ENCODE measurements at regions not wholly inside any gene's neighbourhood (a gene's known extent, or its start where the extent isn't known, plus 50 kb on each side); places are given as distances from the start of the nearest gene placed in this dataset.

- peak; percentile 51 for ATAC-seq
- DNase-seq (ENCODE audit: low spot score): peak; percentile 66
Observed at GRCh38 chr12:24561882-24562770, 386.8 kb downstream of the BCAT1 start.

- DNase-seq (ENCODE audit: low spot score) (peak; percentile 64), ATAC-seq (peak; percentile 47)
Observed at GRCh38 chr12:24561411-24561871, 387.5 kb downstream of the BCAT1 start.

DNA sequence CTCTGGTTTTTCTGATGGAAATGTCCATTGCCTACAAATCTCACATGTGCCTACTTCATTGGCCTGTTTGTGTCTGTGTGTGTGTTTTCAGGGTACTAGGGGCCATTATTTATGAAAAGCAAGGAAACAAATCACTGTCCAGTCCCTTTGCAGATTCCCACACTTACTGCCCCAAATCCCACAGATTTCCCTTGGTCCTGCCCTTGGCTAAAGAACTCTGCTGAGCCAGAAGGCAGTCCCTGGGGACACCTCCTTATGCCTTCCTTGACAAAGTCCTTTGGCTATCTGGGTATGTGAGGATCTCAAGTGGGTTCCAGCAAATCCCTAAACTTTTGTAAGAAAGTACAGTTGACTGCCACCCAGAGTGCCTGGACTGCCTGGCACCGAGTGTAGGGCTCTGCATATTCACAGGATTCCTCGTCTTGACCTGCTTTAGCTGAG, 388.1 kb downstream of the BCAT1 start:
- ATAC-seq (peak; percentile 35), DNase-seq (ENCODE audit: low spot score) (peak; percentile 49)

DNA sequence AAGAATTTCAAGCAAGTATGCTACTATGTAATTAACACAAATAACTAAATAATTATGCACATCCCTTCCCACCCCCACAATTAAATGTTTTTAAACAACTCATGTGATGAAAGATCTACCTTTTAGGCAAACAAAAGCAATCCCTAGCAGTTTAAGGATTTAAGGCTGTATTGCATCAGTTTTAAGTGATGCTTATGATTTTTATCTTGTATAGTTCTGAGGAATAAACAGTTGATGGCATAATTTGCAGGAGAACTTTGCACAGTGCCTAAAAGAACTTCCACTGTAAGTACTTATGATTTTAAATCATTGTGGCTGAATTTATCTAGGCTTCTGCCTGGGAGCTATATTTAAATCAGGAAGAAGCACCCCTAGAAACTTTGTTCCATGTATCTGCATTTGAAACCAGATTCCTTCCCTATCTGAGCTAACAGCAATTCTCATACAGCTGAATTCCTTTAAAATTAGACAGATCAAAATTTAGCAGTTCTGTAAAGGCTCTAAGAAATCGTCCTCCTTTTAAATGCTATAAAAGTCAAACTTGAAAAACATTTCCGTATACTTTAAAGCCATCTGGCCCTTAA, 388.6 kb downstream of the BCAT1 start:
- DNase-seq (ENCODE audit: low spot score) (no peak), ATAC-seq (no peak)

DNA sequence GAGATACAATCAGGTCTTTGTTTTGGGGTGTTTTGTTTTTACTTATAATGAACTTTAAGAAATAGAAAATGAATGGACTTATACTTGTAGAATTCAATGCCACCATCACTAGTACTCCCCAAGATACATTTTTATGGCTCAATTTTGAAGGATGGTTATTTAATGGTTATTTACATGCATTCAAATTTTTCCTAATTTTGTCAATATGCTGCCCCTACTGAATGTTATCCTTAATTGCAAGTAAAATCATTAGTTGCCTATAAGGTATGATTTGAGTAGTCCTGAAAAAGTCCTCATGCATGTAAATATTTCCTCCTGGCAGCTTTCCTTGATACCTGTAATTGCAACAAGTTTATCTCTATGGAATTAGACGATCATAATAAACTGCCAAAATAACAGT, 391.2 kb downstream of the BCAT1 start:
- no peak for DNase-seq (ENCODE audit: low spot score)
- no peak for ATAC-seq

GRCh38 chr12:24555730-24556129, 393.2 kb downstream of the BCAT1 start:
- no peak for DNase-seq (ENCODE audit: low spot score)
- no peak for ATAC-seq

GRCh38 chr12:24554612-24555295, 394.1 kb downstream of the BCAT1 start:
- DNase-seq (ENCODE audit: low spot score): no peak
- no peak for ATAC-seq

- DNase-seq (ENCODE audit: low spot score): no peak
Observed at GRCh38 chr12:24553259-24553658, 395.6 kb downstream of the BCAT1 start.

DNA sequence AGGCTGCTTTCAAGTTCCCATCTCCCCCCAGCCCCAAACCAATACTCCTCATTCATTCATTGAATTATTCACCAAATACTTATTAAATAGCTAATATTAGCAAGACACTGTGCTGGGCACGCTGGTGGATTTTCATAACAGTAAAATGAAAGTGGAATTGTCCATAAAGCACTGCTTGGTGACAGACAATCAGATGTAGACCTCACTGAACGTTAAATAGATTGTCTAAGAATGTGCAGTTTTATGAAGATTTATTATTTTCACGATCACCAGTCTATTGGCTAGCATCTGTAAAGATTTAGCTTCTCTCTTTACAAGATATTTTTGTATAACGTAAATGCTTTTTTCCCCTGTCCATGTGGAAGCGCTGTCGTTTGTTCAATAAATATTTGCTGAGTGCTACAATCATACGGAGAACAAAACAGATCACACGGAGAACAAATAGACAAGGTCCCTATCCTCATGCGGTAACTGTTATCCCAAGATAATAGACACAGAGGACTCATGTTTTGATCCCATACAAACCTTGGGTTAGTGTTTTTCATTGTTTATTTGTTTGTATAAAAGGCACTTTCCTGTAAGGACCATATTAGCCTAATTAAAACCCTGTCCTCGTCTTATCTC, 397.6 kb downstream of the BCAT1 start:
- DNase-seq (ENCODE audit: low spot score): no peak
- peak; percentile 91 for ATAC-seq

More at GRCh38 chr12:24553259-24553658, 395.6 kb downstream of the BCAT1 start:
- no peak for ATAC-seq

DNA sequence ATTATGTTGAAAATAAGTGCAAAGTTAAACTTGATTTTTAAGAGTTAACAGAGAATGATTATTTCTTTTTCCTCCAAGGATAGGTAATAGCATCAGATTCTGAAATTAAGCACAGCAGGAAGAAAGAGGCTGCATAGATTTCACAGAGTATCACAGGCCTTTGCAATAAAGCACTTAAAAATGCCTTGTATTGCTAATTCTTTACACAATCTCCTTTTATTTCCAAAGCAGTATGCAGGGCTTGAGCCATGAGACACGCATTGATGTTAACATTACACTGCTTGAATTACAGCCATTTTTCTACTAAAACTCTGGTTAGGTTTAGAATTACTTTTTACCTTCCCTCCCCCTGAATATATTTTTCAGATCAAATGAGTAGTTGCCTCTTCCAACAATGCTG, 398.3 kb downstream of the BCAT1 start:
- DNase-seq (ENCODE audit: low spot score) (no peak), ATAC-seq (peak; percentile 16)

- ATAC-seq (no peak), DNase-seq (ENCODE audit: low spot score) (no peak)
Observed at GRCh38 chr12:24546661-24547060, 402.2 kb downstream of the BCAT1 start.

DNA sequence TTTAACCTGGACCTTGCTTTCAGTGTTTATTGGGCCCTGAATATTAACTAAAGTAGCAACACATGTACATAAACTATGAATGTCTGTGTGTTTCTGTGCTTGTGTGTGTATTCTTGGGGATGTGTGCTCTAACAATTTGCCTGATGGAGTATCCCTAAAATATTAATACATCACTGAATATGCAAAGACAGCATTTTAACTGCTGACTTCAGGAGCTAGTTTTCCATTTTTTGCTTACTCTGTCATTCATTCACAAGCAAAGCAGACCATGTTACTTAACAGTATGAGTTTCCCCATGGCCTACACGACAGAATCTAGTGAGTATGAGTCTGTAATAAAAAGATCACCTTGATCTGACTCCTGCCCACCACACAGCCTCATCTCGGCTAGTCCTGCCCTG, 402.8 kb downstream of the BCAT1 start:
- no peak for ATAC-seq
- DNase-seq (ENCODE audit: low spot score): no peak

GRCh38 chr12:24544368-24544767, 404.5 kb downstream of the BCAT1 start:
- no peak for DNase-seq (ENCODE audit: low spot score)
- ATAC-seq: no peak

GRCh38 chr12:24541193-24541871, 407.6 kb downstream of the BCAT1 start:
- DNase-seq (ENCODE audit: low spot score) (no peak), ATAC-seq (peak; percentile 50)

- DNase-seq (ENCODE audit: low spot score): no peak
- ATAC-seq: no peak
Observed at GRCh38 chr12:24539646-24540045, 409.3 kb downstream of the BCAT1 start.

- DNase-seq (ENCODE audit: low spot score) (no peak), ATAC-seq (no peak)
Observed at GRCh38 chr12:24537083-24537860, 411.6 kb downstream of the BCAT1 start.

GRCh38 chr12:24535334-24536069, 413.4 kb downstream of the BCAT1 start:
- ATAC-seq: peak; percentile 78
- no peak for DNase-seq (ENCODE audit: low spot score)

- DNase-seq (ENCODE audit: low spot score): no peak
- ATAC-seq: no peak
Observed at GRCh38 chr12:24534622-24535021, 414.3 kb downstream of the BCAT1 start.

DNA sequence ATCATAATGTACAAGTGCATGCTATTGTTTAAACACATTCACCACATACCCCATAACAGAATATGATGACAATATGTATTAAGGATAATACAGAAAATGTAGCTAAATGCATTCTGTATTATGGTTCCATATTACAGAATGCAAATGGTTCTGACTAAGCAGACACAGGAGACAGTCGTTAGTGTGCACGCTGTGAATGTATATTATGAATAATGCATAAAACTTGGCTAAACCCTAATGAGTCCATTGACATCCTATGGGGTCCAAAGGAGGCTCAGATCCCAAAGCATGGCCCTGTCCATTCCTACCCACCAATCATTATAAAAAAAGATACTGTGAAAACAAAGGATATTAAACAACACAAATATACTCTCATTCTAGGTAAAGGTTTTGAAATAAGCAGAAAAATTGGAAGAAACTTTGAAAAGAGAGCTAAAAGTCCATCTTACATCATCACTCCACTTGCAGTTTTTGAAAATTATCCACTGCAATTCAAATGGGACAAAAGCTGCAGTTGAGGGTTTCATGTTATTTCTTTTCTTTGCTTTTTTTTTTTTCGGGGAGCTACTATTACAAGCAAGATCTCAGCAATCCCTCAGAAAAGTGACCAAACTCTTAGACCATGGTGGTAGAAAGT, 415.1 kb downstream of the BCAT1 start:
- peak; percentile 7 for ATAC-seq
- no peak for DNase-seq (ENCODE audit: low spot score)
